Heart left ventricle (tissue), 16 donors: ENCODE measurements at regions not wholly inside any gene's neighbourhood (a gene's known extent, or its start where the extent isn't known, plus 50 kb on each side); places are given as distances from the start of the nearest gene placed in this dataset.

ENCODE experiments used
- ATAC-seq, 4 donors: fragments of 200-7000 bp; cut with Tn5 transposase; one replicate each; pipeline ENCODE4 v1.9.1; 2020 to 2022; ENCODE audit warnings: moderate library complexity in 4 of 4, mild to moderate bottlenecking in 3 of 4, moderate number of reproducible peaks in 1 of 4
- DNase-seq, 5 donors: peaks; one replicate each; pipeline ENCODE4 v3.0.0-alpha.2; 2020
- H3K27ac ChIP-seq, 12 donors: fragments of 200-600 bp; sonication (generic) in 4 of 12; one replicate each; pipeline versions ENCODE4 v1.5.0 to v1.8.0; 2016 to 2022; ENCODE audit warnings: mild to moderate bottlenecking in 2 of 12
- H3K27me3 ChIP-seq, 9 donors: fragments of 200-600 bp; sonication (generic) in 2 of 9; one replicate each; pipeline versions ENCODE4 v1.5.1 to v1.8.0; 2016 to 2022; ENCODE audit warnings: mild to moderate bottlenecking in 3 of 9
- H3K36me3 ChIP-seq, 9 donors: fragments of 200-600 bp; sonication (generic) in 2 of 9; one replicate each; pipeline versions ENCODE4 v1.5.0 to v1.8.0; 2018 to 2022; ENCODE audit warnings: mild to moderate bottlenecking in 2 of 9
- H3K4me1 ChIP-seq, 12 donors: fragments of 200-600 bp; sonication (generic) in 4 of 12; one replicate each; pipeline versions ENCODE4 v1.5.0 to v1.8.0; 2016 to 2022; ENCODE audit warnings: mild to moderate bottlenecking in 3 of 12
- H3K4me3 ChIP-seq, 12 donors: fragments of 200-600 bp; sonication (generic) in 4 of 12; one replicate each; pipeline versions ENCODE4 v1.5.0 to v1.8.0; 2017 to 2022; ENCODE audit warnings: mild to moderate bottlenecking in 9 of 12, moderate library complexity in 4 of 12
- H3K9me3 ChIP-seq, 12 donors: fragments of 200-600 bp; sonication (generic) in 4 of 12; one replicate each; pipeline versions ENCODE4 v1.5.0 to v1.8.0; 2016 to 2022; ENCODE audit warnings: mild to moderate bottlenecking in 1 of 12
- POLR2A ChIP-seq, 2 donors: fragments of 450-650 bp; IDR thresholded peaks; one replicate each; pipeline ENCODE4 v1.6.1; 2017; ENCODE audit warnings: antibody characterized with exemption in 2 of 2, mild to moderate bottlenecking in 2 of 2, moderate library complexity in 2 of 2
- WGBS, 4 donors: extraction: QIAGEN DNeasy Blood & Tissue Kit in 2 of 4; methylation state at CpG; one replicate each; pipeline versions ENCODE4 v1.1.5 to v1.1.7; 2013 to 2018; 5-methylcytosine and 5-hydroxymethylcytosine counted together
- intact Hi-C, 10 donors: fragments of 100-400 bp; cut with DNase I; formaldehyde crosslinking; loops; one replicate each; pipeline versions ENCODE4 v1.11.1 to v1.14.2; 2022
- TF ChIP-seq, protein P1 (sequence below), 12 donors: fragments of 200-600 bp; sonication (generic) in 4 of 12; IDR thresholded peaks; one replicate each; pipeline versions ENCODE4 v1.5.0 to v1.8.0; 2018 to 2022; ENCODE audit warnings: antibody characterized with exemption in 12 of 12, mild to moderate bottlenecking in 5 of 12
- donor health status: ischemic (EF 13 %, LVEDD 7.1; RV severe dilation, severe dysfunction).
- donor health status: healthy with polysubstance abuse.
- donor health status: DM: no; HTN: yes; CAD: no.
- donor health status: DM: no; HTN: no; CAD: no.
- donor health status: ischemic (EF 25% LVEDD 6.9; RV normal size, moderate dysfunction).
- donor health status: ischemic (EF 25% LVEDD 5.7; RV mildly dilated, moderate dysfunction).
- donor health status: healthy.
- donor health status: DM: yes; HTN: yes; CAD: no.
- donor health status: ischemic (EF 35%, LVEDD 5.7; RV mildly dilated, moderate dysfunction).
- donor health status: nonischemic (EF 11% LVEDD 7.7; RV severe dilation, severe dysfunction).
- donor health status: DM: yes; HTN: yes; CAD: no.
- donor health status: PGD.
- donor health status: ischemic (EF 29% LVEDD 5.4; RV normal size, mild dysfunction).
- donor health status: nonischemic (EF 23%, LVEDD 6.1; RV moderate dilation, normal function).

DNA sequence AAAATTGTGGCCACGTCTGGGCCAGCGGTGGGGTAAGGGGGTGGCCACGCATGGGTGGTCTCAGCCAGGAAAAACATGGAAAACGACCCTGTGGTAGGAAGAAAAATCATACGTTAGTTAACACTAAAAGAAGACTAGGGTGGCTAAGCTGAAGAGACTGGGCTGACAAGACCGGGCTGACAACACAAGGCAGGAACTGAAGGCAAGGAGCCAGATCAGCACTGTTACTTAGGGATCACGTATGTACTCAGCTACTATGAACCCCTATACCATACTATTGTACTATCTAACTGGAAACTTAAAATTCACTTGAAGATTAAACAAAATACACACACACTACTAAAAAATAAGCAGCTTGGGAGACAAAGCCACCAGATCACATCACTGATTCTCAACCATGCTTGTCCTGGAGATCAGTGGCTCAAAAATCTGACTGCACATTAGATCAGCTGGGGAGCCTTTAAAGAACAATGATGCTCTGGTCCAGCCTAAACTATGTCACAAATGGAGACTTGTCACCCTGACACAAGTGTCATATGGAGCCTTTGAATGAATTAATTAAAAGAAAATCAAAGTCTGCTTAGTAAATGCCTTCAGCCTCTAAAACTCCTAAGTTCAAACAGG is 442.2 kb downstream of the SHQ1 start:
- ATAC-seq (peak; percentile 46 to 75 (median 70)), DNase-seq (no peak)
- no peak for TF ChIP-seq POLR2A (IDR thresholded peaks at IDR 0.05)
- TF ChIP-seq, protein P1, sequence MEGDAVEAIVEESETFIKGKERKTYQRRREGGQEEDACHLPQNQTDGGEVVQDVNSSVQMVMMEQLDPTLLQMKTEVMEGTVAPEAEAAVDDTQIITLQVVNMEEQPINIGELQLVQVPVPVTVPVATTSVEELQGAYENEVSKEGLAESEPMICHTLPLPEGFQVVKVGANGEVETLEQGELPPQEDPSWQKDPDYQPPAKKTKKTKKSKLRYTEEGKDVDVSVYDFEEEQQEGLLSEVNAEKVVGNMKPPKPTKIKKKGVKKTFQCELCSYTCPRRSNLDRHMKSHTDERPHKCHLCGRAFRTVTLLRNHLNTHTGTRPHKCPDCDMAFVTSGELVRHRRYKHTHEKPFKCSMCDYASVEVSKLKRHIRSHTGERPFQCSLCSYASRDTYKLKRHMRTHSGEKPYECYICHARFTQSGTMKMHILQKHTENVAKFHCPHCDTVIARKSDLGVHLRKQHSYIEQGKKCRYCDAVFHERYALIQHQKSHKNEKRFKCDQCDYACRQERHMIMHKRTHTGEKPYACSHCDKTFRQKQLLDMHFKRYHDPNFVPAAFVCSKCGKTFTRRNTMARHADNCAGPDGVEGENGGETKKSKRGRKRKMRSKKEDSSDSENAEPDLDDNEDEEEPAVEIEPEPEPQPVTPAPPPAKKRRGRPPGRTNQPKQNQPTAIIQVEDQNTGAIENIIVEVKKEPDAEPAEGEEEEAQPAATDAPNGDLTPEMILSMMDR (IDR thresholded peaks at IDR 0.05) = no peak
- no peaks in the 10 kb centered on the region for H3K36me3 ChIP-seq
- H3K4me1 ChIP-seq = peaks cover 0 to 78% (median 40%) of the 10 kb centered on the region in 12 donors
- no peak overlapping the region for H3K27ac ChIP-seq
- intact Hi-C loops = no loop called here
- H3K4me3 ChIP-seq = no peak overlapping the region
- no peaks in the 10 kb centered on the region for H3K9me3 ChIP-seq
- WGBS, 4 donors = 24 to 34% (median 32%) methylated on average over 6 to 7 of the region's 7 CpGs
- no peaks in the 10 kb centered on the region for H3K27me3 ChIP-seq

DNA sequence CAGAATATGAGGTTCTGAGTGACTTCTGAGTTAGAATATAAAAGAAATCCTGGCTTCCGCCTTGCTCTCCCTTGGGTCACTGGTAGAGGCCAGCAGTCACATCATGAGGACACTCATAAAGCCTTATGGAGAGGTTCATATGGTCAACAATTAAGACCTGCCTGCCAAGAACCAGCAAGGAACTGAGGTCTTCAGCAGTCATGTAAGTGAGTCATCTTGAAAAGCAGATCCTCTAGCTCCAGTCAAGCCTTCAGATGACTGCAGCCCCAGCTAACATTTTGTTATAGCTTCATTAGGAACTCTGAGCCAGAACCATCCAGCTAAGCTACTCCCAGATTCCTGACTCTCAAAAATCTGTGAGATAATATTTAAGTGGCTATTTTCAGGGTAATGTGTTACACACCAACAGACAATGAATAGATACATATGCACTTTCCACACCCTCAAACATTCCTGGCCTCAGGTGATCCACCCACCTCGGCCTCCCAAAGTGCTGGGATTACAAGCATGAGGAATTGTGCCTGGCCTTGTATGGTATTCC is 447.2 kb downstream of the SHQ1 start:
- H3K4me1 ChIP-seq = peaks cover 0 to 50% (median 29%) of the 10 kb centered on the region in 12 donors

DNA sequence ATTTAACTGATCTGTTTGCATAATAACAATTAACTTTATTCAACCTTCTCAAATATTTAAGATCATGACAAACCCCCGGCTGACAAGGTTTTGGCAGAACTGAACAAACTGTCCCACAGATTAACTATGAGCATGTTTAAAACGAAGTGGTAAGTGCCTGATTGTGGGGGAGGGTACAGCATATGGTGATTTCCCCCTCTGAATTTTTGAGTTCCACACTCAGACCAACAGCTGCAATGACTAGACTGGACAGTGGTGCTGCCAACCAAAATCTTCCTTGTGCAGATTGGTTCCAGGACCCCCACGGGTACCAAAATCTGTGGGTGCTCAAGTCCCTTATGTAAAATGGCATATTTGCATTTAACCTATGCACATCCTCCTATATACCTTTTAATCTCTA is 449.5 kb downstream of the SHQ1 start:
- H3K4me3 ChIP-seq = no peak overlapping the region
- TF ChIP-seq POLR2A (IDR thresholded peaks at IDR 0.05) = no peak
- TF ChIP-seq, protein P1 (IDR thresholded peaks at IDR 0.05) = no peak
- DNase-seq (no peak), ATAC-seq (no peak)
- no peaks in the 10 kb centered on the region for H3K27me3 ChIP-seq
- intact Hi-C loops = no loop called here
- WGBS, 4 donors = 65 to 72% (median 69%) methylated on average over 3 of the region's 3 CpGs
- H3K9me3 ChIP-seq = no peaks in the 10 kb centered on the region
- H3K4me1 ChIP-seq = peaks cover 0 to 40% (median 14%) of the 10 kb centered on the region in 12 donors
- H3K27ac ChIP-seq = no peak overlapping the region
- no peaks in the 10 kb centered on the region for H3K36me3 ChIP-seq

More for the DNA sequence above, 447.2 kb downstream of the SHQ1 start:
- TF ChIP-seq, protein P1 (IDR thresholded peaks at IDR 0.05) = no peak
- no peak for TF ChIP-seq POLR2A (IDR thresholded peaks at IDR 0.05)
- no peaks in the 10 kb centered on the region for H3K27me3 ChIP-seq
- 86 to 96% (median 94%) methylated on average over 2 of the region's 2 CpGs for WGBS, 4 donors
- intact Hi-C loops = no loop called here
- H3K36me3 ChIP-seq = no peaks in the 10 kb centered on the region
- no peak overlapping the region for H3K4me3 ChIP-seq
- H3K9me3 ChIP-seq = no peaks in the 10 kb centered on the region
- no peak overlapping the region for H3K27ac ChIP-seq
- ATAC-seq (peak in 1 of 4 donors; percentile 24), DNase-seq (no peak)

DNA sequence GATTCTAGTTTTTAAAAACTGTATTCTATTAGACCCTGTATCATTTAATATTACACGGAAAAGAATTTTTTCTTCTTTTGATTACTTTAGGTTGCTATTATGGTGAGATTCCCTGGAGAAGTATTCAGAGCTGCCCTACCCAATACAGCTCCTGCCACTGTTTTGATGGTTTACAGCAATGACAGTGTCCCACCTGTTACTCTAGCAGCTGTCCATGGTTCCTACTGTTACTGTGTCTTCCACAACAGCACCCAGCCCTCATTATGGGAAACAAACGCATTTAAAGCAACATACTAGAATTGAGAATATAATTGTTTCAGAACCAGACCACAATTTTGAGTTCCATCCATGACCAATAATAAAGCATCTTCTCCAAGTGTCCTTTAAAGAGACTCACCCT is 450.7 kb downstream of the SHQ1 start:
- peaks cover 0 to 35% (median 7%) of the 10 kb centered on the region in 12 donors for H3K4me1 ChIP-seq

More for the DNA sequence above, 450.7 kb downstream of the SHQ1 start:
- Histone ChIP-seq H3K27ac (no peak overlapping the region), H3K9me3 (no peaks in the 10 kb centered on the region), H3K27me3 (no peaks in the 10 kb centered on the region), H3K36me3 (no peaks in the 10 kb centered on the region), H3K4me3 (no peak overlapping the region)
- DNase-seq (no peak), ATAC-seq (no peak)
- intact Hi-C loops = no loop called here
- no peak for TF ChIP-seq POLR2A (IDR thresholded peaks at IDR 0.05)
- TF ChIP-seq, protein P1 (IDR thresholded peaks at IDR 0.05) = no peak
- WGBS, 4 donors = 67 to 75% (median 71%) methylated on average over 2 of the region's 2 CpGs
